Loucy (cell line): ENCODE measurements at regions not wholly inside any gene's neighbourhood (a gene's known extent, or its start where the extent isn't known, plus 50 kb on each side); places are given as distances from the start of the nearest gene placed in this dataset.

ENCODE experiments used
- H2AFZ ChIP-seq: fragments of 200-600 bp; sonication (generic); 2 replicates; pipeline ENCODE4 v1.6.0; 2016; ENCODE audit warnings: antibody characterized with exemption, mild to moderate bottlenecking, low read length, moderate library complexity
- H3F3A ChIP-seq: fragments of 200-600 bp; 2 replicates; pipeline ENCODE4 v1.6.0; 2016; ENCODE audit warnings: antibody characterized with exemption, low read depth, mild to moderate bottlenecking
- H3K27me3 ChIP-seq: fragments of 200-600 bp; sonication (generic); 2 replicates; pipeline ENCODE4 v1.6.1; 2014; ENCODE audit warnings: low read length, mild to moderate bottlenecking; ENCODE audit not compliant: insufficient read depth, poor library complexity, severe bottlenecking
- H3K36me3 ChIP-seq: fragments of 200-600 bp; sonication (generic); 2 replicates; pipeline ENCODE4 v1.6.1; 2016; ENCODE audit warnings: low read length; ENCODE audit not compliant: insufficient read depth
- H3K4me1 ChIP-seq: fragments of 200-600 bp; sonication (generic); 2 replicates; pipeline ENCODE4 v1.5.1; 2014; ENCODE audit warnings: low read length, mild to moderate bottlenecking; ENCODE audit not compliant: insufficient read depth, poor library complexity, severe bottlenecking
- H3K4me2 ChIP-seq: fragments of 200-600 bp; sonication (generic); 2 replicates; pipeline ENCODE4 v1.6.0; 2014; ENCODE audit warnings: antibody characterized with exemption, low read length, low read depth, mild to moderate bottlenecking; ENCODE audit not compliant: poor library complexity, severe bottlenecking
- H3K4me3 ChIP-seq: fragments of 200-600 bp; sonication (generic); 2 replicates; pipeline ENCODE4 v1.5.1; 2014; ENCODE audit warnings: low read length, mild to moderate bottlenecking, mixed read lengths; ENCODE audit not compliant: poor library complexity, severe bottlenecking
- H3K79me2 ChIP-seq: fragments of 200-600 bp; sonication (generic); 2 replicates; pipeline ENCODE4 v1.6.1; 2014; ENCODE audit warnings: low read length; ENCODE audit not compliant: insufficient read depth
- H3K9ac ChIP-seq: fragments of 200-600 bp; sonication (generic); 2 replicates; pipeline ENCODE4 v1.6.0; 2014; ENCODE audit warnings: mild to moderate bottlenecking, low read depth, low read length, moderate library complexity; ENCODE audit not compliant: poor library complexity, severe bottlenecking
- H3K9me2 ChIP-seq: fragments of 200-600 bp; sonication (generic); replicated peaks from 2 replicates; pipeline ENCODE4 v1.6.1; 2016; ENCODE audit warnings: low read depth, low read length, mixed read lengths
- H3K9me3 ChIP-seq: fragments of 200-600 bp; sonication (generic); 2 replicates; pipeline ENCODE4 v1.6.1; 2014; ENCODE audit warnings: mild to moderate bottlenecking, antibody characterized with exemption, low read length, low read depth; ENCODE audit not compliant: insufficient read depth
- H4K20me1 ChIP-seq: fragments of 200-600 bp; sonication (generic); 2 replicates; pipeline ENCODE4 v1.6.0; 2014; ENCODE audit warnings: antibody characterized with exemption, low read length, mild to moderate bottlenecking; ENCODE audit not compliant: insufficient read depth, poor library complexity, severe bottlenecking
- CTCF ChIP-seq: fragments of 200-600 bp; sonication (generic); conservative IDR thresholded peaks from 2 replicates; pipeline ENCODE4 v1.5.1; 2014; ENCODE audit warnings: mild to moderate bottlenecking, antibody characterized with exemption, low read length
- EZH2phosphoT487 ChIP-seq: fragments of 200-600 bp; IDR thresholded peaks from 2 replicates; pipeline ENCODE4 v1.6.1; 2018; ENCODE audit warnings: antibody characterized with exemption, mild to moderate bottlenecking, moderate library complexity, borderline replicate concordance

GRCh38 chr15:97457203-97457847 is 503.2 kb upstream of the ARRDC4 start:
- no peaks in the 10 kb centered on the region for H3K4me1 ChIP-seq
- no peaks in the 10 kb centered on the region for H3K27me3 ChIP-seq
- H3K79me2 ChIP-seq, result no peaks in the 10 kb centered on the region
- H4K20me1 ChIP-seq, result no peaks in the 10 kb centered on the region
- H3K4me2 ChIP-seq, result no peak overlapping the region
- no peak overlapping the region for H2AFZ ChIP-seq
- no peak for TF ChIP-seq CTCF
- no peak for TF ChIP-seq EZH2phosphoT487
- no peaks in the 10 kb centered on the region for H3K9me3 ChIP-seq
- H3K4me3 ChIP-seq, result no peak overlapping the region
- no peak overlapping the region for H3K9ac ChIP-seq
- no peaks in the 10 kb centered on the region for H3F3A ChIP-seq
- H3K36me3 ChIP-seq, result no peaks in the 10 kb centered on the region
- no peaks in the 10 kb centered on the region for H3K9me2 ChIP-seq

DNA sequence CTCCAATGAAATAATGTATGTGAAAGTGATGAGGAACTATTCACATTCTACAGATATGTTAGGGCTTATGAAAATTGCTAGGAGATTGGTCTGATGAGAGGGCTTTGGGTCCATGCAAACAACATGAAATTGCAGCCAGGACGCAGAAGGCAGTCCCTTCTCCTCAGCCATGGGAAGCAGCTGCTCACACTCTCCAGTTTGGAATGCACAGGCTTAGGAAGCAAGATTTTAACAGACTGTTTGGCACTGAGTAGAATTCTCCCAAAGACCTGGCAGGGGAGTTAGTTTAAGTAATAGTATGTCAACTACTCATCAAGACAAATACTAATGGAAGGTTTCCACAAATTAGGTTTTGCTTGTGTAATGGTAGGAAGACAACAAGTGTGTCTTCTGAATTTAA is 500.7 kb upstream of the ARRDC4 start:
- H3K79me2 ChIP-seq, result no peaks in the 10 kb centered on the region
- TF ChIP-seq EZH2phosphoT487, result no peak
- no peak for TF ChIP-seq CTCF
- H3K4me1 ChIP-seq, result no peaks in the 10 kb centered on the region
- no peaks in the 10 kb centered on the region for H4K20me1 ChIP-seq
- no peaks in the 10 kb centered on the region for H3K27me3 ChIP-seq
- no peak overlapping the region for H3K9ac ChIP-seq
- no peaks in the 10 kb centered on the region for H3F3A ChIP-seq
- H2AFZ ChIP-seq, result no peak overlapping the region
- no peaks in the 10 kb centered on the region for H3K9me2 ChIP-seq
- no peaks in the 10 kb centered on the region for H3K36me3 ChIP-seq
- H3K4me2 ChIP-seq, result no peak overlapping the region
- H3K9me3 ChIP-seq, result no peaks in the 10 kb centered on the region
- no peak overlapping the region for H3K4me3 ChIP-seq

GRCh38 chr15:97461226-97461625 is 499.3 kb upstream of the ARRDC4 start:
- no peak overlapping the region for H3K4me3 ChIP-seq
- no peaks in the 10 kb centered on the region for H3K27me3 ChIP-seq
- H2AFZ ChIP-seq, result no peak overlapping the region
- H3K36me3 ChIP-seq, result no peaks in the 10 kb centered on the region
- H3F3A ChIP-seq, result no peaks in the 10 kb centered on the region
- TF ChIP-seq EZH2phosphoT487, result no peak
- TF ChIP-seq CTCF, result no peak
- H3K9me3 ChIP-seq, result no peaks in the 10 kb centered on the region
- no peaks in the 10 kb centered on the region for H3K4me1 ChIP-seq
- no peak overlapping the region for H3K4me2 ChIP-seq
- no peaks in the 10 kb centered on the region for H4K20me1 ChIP-seq
- H3K79me2 ChIP-seq, result no peaks in the 10 kb centered on the region
- no peak overlapping the region for H3K9ac ChIP-seq
- H3K9me2 ChIP-seq, result no peaks in the 10 kb centered on the region
